Neural cell (in vitro differentiated cells): ENCODE measurements at regions not wholly inside any gene's neighbourhood (a gene's known extent, or its start where the extent isn't known, plus 50 kb on each side); places are given as distances from the start of the nearest gene placed in this dataset.

Experiments
- CTCF ChIP-seq: fragments of 450-650 bp; IDR thresholded peaks from 2 replicates; pipeline ENCODE4 v1.5.1; 2014; ENCODE audit warnings: antibody characterized with exemption, mild to moderate bottlenecking, moderate library complexity; ENCODE audit not compliant: poor library complexity, severe bottlenecking
- EP300 ChIP-seq: fragments of 450-650 bp; conservative IDR thresholded peaks from 2 replicates; pipeline ENCODE4 v1.6.1; 2014; ENCODE audit warnings: antibody characterized with exemption, mild to moderate bottlenecking, moderate library complexity; ENCODE audit not compliant: poor library complexity, severe bottlenecking
- EZH2 ChIP-seq: fragments of 200-600, 300-800 bp; shearing (Covaris generic), sonication (generic); IDR thresholded peaks from 2 replicates; pipeline ENCODE4 v1.6.1; 2014; ENCODE audit warnings: antibody characterized with exemption, low read length, borderline replicate concordance, mild to moderate bottlenecking; ENCODE audit not compliant: insufficient read depth, poor library complexity, severe bottlenecking
- MXI1 ChIP-seq: fragments of 450-650 bp; conservative IDR thresholded peaks from 2 replicates; pipeline ENCODE4 v1.6.1; 2014; ENCODE audit warnings: antibody characterized with exemption, mild to moderate bottlenecking; ENCODE audit not compliant: poor library complexity, severe bottlenecking
- POLR2AphosphoS5 ChIP-seq: IDR thresholded peaks from 2 replicates; pipeline ENCODE4 v1.6.1; 2012
- REST ChIP-seq: IDR thresholded peaks from 2 replicates; pipeline ENCODE4 v1.6.1; 2012; ENCODE audit warnings: borderline replicate concordance
- SMC3 ChIP-seq: fragments of 450-650 bp; conservative IDR thresholded peaks from 2 replicates; pipeline ENCODE4 v1.6.1; 2014; ENCODE audit warnings: antibody characterized with exemption, mild to moderate bottlenecking, moderate library complexity; ENCODE audit not compliant: poor library complexity
- TAF1 ChIP-seq: IDR thresholded peaks from 2 replicates; pipeline ENCODE4 v1.6.1; 2012; ENCODE audit warnings: low read depth

GRCh38 chr1:218694085-218694484 is 348.9 kb downstream of the TGFB2 start:
- TF ChIP-seq CTCF (no peak), POLR2AphosphoS5 (no peak), EZH2 (no peak), REST (no peak), TAF1 (no peak), MXI1 (no peak), SMC3 (no peak), EP300 (no peak)
